NB4 (cell line): ENCODE measurements at regions not wholly inside any gene's neighbourhood (a gene's known extent, or its start where the extent isn't known, plus 50 kb on each side); places are given as distances from the start of the nearest gene placed in this dataset.

Source experiments
- DNase-seq: peaks from one replicate; pipeline ENCODE4 v3.0.0; 2010; ENCODE audit warnings: low read depth
- H3K4me3 ChIP-seq: one replicate; pipeline ENCODE4 v1.5.1; 2011; ENCODE audit warnings: mild to moderate bottlenecking, low read depth, low read length, moderate library complexity
- MYC ChIP-seq: IDR thresholded peaks from 2 replicates; pipeline ENCODE4 v1.6.1; 2011; ENCODE audit warnings: low read depth, low read length
- POLR2A ChIP-seq: IDR thresholded peaks from 2 replicates; pipeline ENCODE4 v1.6.1; 2011; ENCODE audit warnings: mild to moderate bottlenecking; ENCODE audit not compliant: insufficient read length; ENCODE audit errors: extremely low read depth
- TF ChIP-seq, protein P1 (sequence below): IDR thresholded peaks from 2 replicates; pipeline ENCODE4 v1.6.1; 2011; ENCODE audit warnings: low read depth, low read length
- TF ChIP-seq, protein P2 (sequence below): IDR thresholded peaks from one replicate; pipeline ENCODE4 v1.5.1; 2012; ENCODE audit warnings: low read depth, low read length

DNA sequence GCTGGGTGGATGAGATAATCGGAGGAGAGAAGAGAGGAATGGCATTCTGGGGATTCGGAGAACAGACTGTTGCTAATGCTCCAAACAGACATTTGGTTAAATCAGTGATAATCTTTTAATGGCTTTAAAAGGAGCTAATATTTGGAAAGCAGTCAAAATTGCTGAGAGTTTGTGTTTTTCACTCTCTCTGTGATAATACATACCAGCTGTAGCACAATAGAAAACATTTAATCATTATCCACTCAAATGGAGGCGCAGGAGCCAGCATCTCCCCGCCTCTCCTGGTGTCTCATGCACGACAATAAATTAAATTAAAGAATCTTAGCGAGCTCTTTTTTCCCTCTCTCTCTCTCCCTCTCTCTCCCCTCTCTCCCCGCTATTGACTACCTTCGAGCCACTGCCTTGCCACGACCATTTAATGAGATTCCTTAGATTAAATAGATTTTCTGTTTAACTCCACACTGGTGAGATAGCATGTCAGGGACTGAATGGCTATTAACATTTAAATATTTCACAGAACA, 268.6 kb upstream of the MVB12B start:
- H3K4me3 ChIP-seq = no peak overlapping the region
- TF ChIP-seq POLR2A (no peak), MYC (no peak)
- TF ChIP-seq, protein P1, sequence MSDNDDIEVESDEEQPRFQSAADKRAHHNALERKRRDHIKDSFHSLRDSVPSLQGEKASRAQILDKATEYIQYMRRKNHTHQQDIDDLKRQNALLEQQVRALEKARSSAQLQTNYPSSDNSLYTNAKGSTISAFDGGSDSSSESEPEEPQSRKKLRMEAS = no peak
- TF ChIP-seq, protein P2, sequence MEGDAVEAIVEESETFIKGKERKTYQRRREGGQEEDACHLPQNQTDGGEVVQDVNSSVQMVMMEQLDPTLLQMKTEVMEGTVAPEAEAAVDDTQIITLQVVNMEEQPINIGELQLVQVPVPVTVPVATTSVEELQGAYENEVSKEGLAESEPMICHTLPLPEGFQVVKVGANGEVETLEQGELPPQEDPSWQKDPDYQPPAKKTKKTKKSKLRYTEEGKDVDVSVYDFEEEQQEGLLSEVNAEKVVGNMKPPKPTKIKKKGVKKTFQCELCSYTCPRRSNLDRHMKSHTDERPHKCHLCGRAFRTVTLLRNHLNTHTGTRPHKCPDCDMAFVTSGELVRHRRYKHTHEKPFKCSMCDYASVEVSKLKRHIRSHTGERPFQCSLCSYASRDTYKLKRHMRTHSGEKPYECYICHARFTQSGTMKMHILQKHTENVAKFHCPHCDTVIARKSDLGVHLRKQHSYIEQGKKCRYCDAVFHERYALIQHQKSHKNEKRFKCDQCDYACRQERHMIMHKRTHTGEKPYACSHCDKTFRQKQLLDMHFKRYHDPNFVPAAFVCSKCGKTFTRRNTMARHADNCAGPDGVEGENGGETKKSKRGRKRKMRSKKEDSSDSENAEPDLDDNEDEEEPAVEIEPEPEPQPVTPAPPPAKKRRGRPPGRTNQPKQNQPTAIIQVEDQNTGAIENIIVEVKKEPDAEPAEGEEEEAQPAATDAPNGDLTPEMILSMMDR = no peak
- no peak for DNase-seq

DNA sequence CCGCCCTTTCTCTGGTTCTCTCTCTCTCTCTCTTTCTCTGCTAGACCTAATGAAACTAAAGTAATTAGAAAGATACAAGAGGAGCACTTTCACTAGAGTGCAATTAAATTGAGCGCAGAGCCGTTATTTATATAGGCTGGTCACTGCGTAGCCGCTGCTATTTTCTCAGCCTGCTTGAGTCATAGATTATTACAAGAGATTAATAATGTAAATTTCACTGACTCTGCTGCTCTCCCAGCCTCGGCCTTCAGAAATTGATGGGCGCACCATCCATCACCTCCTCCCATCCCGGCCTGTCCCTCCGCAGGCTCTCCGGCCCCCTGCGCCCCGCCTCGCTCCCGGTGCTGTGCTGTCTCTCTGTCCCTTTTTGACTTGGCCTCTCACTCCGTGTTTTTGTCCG, 268.0 kb upstream of the MVB12B start:
- no peak overlapping the region for H3K4me3 ChIP-seq
- TF ChIP-seq, protein P1 = no peak
- no peak for TF ChIP-seq POLR2A
- TF ChIP-seq MYC = no peak
- TF ChIP-seq, protein P2 = no peak
- no peak for DNase-seq

DNA sequence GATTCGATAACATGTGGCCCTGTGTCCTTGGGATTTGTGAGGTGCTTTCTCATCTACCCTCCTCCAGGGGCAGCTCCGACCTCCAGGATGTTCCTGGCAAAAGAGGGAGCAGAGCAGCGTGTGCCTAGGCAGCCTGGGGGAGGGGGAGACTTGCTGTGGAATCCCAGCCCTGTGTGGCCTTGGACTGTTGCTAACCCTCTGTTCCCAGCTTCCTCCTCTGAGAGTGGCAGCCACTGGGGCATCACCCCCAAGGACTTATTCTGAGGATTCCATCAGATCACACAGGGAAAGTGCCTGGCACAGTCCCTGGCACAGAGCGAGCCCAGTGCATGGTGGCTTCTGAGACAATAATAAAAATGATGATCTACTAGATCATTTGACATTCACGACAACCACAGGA, 265.1 kb upstream of the MVB12B start:
- DNase-seq = no peak
- TF ChIP-seq, protein P1 = no peak
- TF ChIP-seq POLR2A (no peak), MYC (no peak)
- TF ChIP-seq, protein P2 = no peak
- H3K4me3 ChIP-seq = no peak overlapping the region

DNA sequence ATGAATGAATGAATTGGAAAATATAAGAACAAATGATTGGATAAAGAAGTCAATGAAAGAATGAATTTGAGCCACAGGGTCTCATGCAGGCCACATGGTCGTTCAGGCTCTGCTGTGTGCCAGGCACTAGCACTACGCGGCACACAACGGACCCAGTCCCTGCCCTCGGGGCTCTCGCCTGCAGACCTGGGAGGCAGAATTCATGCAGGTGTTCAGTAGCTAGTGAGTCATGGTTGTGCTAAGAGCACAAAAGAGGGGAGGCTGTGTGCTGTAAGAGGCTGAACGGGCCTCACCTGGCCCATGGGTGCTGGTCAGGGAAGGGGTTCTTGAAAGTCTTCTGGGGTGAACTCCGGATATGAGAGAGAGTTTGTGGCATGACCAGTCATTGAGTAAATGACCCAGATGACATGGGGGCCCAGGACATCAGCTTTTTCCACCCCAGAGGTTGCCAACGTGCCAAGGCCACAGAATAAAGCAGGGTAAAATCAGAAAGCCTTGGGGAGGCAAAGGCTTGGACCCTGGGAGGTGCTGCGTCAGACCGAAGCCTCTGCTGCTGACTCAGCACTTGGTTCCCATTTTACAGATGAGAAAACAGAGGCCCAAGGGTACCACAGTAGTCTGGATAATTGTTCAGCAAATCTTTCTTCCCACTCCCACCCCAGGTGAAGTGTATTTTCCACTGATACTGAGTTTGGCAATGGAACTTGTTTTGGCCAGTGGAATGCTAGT, 264.3 kb upstream of the MVB12B start:
- no peak for DNase-seq
- TF ChIP-seq, protein P1 = no peak
- TF ChIP-seq POLR2A (no peak), MYC (no peak)
- TF ChIP-seq, protein P2 = no peak
- no peak overlapping the region for H3K4me3 ChIP-seq

DNA sequence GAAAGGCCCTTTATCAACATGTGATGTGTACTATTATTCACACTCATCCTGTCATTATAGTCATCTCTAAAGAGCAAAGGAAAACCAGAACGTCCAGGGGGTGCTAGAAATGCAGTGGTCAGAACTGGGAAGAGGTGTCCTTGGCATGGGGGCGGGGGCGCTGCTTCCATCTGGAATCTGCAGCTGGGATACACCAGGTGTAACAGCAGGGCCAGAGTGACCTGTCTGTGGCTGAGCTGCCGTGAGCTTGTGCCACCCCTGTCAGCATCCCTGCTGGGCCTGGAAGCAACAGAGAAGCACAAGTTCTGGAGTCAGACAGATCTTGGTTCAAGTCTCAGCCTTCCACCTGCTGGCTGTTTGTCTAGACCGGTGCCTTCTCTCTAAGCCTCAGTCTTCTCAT, 263.3 kb upstream of the MVB12B start:
- no peak overlapping the region for H3K4me3 ChIP-seq
- TF ChIP-seq, protein P1 = no peak
- TF ChIP-seq POLR2A = no peak
- TF ChIP-seq, protein P2 = no peak
- TF ChIP-seq MYC = no peak
- no peak for DNase-seq
